PC-3 (cell line): ENCODE measurements at regions not wholly inside any gene's neighbourhood (a gene's known extent, or its start where the extent isn't known, plus 50 kb on each side); places are given as distances from the start of the nearest gene placed in this dataset.

Experiments used
- ATAC-seq: fragments of 200-7000 bp; cut with Tn5 transposase; 2 replicates; pipeline ENCODE4 v1.9.1; 2020; ENCODE audit warnings: mild to moderate bottlenecking, moderate library complexity
- BruUV-seq: library from RNA; stranded (reverse); fragments of 400-500 nt; replicated peaks from 2 replicates; lab custom pipeline; 2021; lab: Mats Ljungman, UMichigan
- CTCF ChIA-PET: fragments of 300-600 bp; sonication (Branson Sonifier 250); formaldehyde crosslinking; loops from one replicate; lab custom pipeline; 2022; ENCODE audit warnings: antibody characterized with exemption; lab: Charles Lee
- POLR2A ChIA-PET: fragments of 300-600 bp; sonication (Branson Sonifier 250); formaldehyde crosslinking; loops from one replicate; lab custom pipeline; 2022; ENCODE audit warnings: antibody characterized with exemption; ENCODE audit not compliant: unreplicated experiment; lab: Charles Lee
- DNase-seq: peaks from one replicate; pipeline ENCODE4 v3.0.0-alpha.2; 2015
- H2AFZ ChIP-seq: fragments of 300-600 bp; sonication (generic); 2 replicates; pipeline ENCODE4 v1.6.0; 2016; ENCODE audit warnings: antibody characterized with exemption, low read length
- H3F3A ChIP-seq: fragments of 300-600 bp; sonication (generic); one replicate; pipeline ENCODE4 v1.6.0; 2017; ENCODE audit warnings: antibody characterized with exemption, low read length, control low read depth, mild to moderate bottlenecking; ENCODE audit not compliant: unreplicated experiment
- H3K27ac ChIP-seq: fragments of 300-600 bp; sonication (generic); 2 replicates; pipeline ENCODE4 v1.5.1; 2016; ENCODE audit warnings: mild to moderate bottlenecking, low read length
- H3K27me3 ChIP-seq: fragments of 300-600 bp; sonication (generic); 2 replicates; pipeline ENCODE4 v1.6.1; 2016; ENCODE audit warnings: low read length, mixed read lengths
- H3K36me3 ChIP-seq: fragments of 300-600 bp; sonication (generic); 2 replicates; pipeline ENCODE4 v1.6.1; 2016; ENCODE audit warnings: low read depth, mixed run types, low read length, mixed read lengths
- H3K4me1 ChIP-seq: fragments of 300-600 bp; sonication (generic); 2 replicates; pipeline ENCODE4 v1.5.1; 2016; ENCODE audit warnings: low read length; ENCODE audit not compliant: insufficient read depth
- H3K4me2 ChIP-seq: fragments of 300-600 bp; sonication (generic); 2 replicates; pipeline ENCODE4 v1.6.0; 2016; ENCODE audit warnings: low read length
- H3K4me3 ChIP-seq: fragments of 300-600 bp; sonication (generic); 2 replicates; pipeline ENCODE4 v1.5.1; 2016; ENCODE audit warnings: mild to moderate bottlenecking, low read length, mixed read lengths
- H3K79me2 ChIP-seq: fragments of 300-600 bp; sonication (generic); 2 replicates; pipeline ENCODE4 v1.6.1; 2017; ENCODE audit warnings: low read length, mixed read lengths
- H3K9ac ChIP-seq: fragments of 300-600 bp; sonication (generic); 2 replicates; pipeline ENCODE4 v1.6.0; 2016; ENCODE audit warnings: mild to moderate bottlenecking, low read length
- H3K9me2 ChIP-seq: fragments of 300-600 bp; sonication (generic); replicated peaks from 2 replicates; pipeline ENCODE4 v1.6.1; 2016; ENCODE audit warnings: mixed run types, low read length, mixed read lengths
- H3K9me3 ChIP-seq: fragments of 300-600 bp; sonication (generic); 2 replicates; pipeline ENCODE4 v1.6.1; 2016; ENCODE audit warnings: low read length, mixed read lengths
- H4K20me1 ChIP-seq: fragments of 300-600 bp; sonication (generic); 2 replicates; pipeline ENCODE4 v1.6.1; 2016; ENCODE audit warnings: low read length, mixed read lengths
- EZH2 ChIP-seq: fragments of 300-600 bp; sonication (generic); IDR thresholded peaks from one replicate; pipeline ENCODE4 v1.6.1; 2017; ENCODE audit warnings: antibody characterized with exemption, mild to moderate bottlenecking, low read length; ENCODE audit not compliant: unreplicated experiment
- EZH2phosphoT487 ChIP-seq: fragments of 300-600 bp; sonication (generic); IDR thresholded peaks from 2 replicates; pipeline ENCODE4 v1.6.1; 2018; ENCODE audit warnings: mild to moderate bottlenecking, antibody characterized with exemption, low read length, borderline replicate concordance
- intact Hi-C: fragments of 100-400 bp; cut with micrococcal nuclease; formaldehyde crosslinking; loops from 2 replicates; pipeline ENCODE4 v1.9.0; 2023
- TF ChIP-seq, protein P1 (sequence below): fragments of 300-600 bp; sonication (generic); conservative IDR thresholded peaks from 2 replicates; pipeline ENCODE4 v1.5.1; 2017; ENCODE audit warnings: antibody characterized with exemption, low read depth, mild to moderate bottlenecking, low read length

- H3K4me3 ChIP-seq: no peak overlapping the region
- intact Hi-C loops: no loop called here
- BruUV-seq: no TSS peak
- no peaks in the 10 kb centered on the region for H3K79me2 ChIP-seq
- H4K20me1 ChIP-seq: no peaks in the 10 kb centered on the region
- H3K27me3 ChIP-seq: no peaks in the 10 kb centered on the region
- H3F3A ChIP-seq: no peaks in the 10 kb centered on the region
- H3K27ac ChIP-seq: no peak overlapping the region
- H3K36me3 ChIP-seq: no peaks in the 10 kb centered on the region
- H3K4me2 ChIP-seq: no peak overlapping the region
- H3K9me3 ChIP-seq: no peaks in the 10 kb centered on the region
- ChIA-PET POLR2A (no interaction called here), CTCF (no interaction called here)
- H3K9me2 ChIP-seq: no peaks in the 10 kb centered on the region
- H2AFZ ChIP-seq: no peak overlapping the region
- H3K9ac ChIP-seq: no peak overlapping the region
- peaks cover 34% of the 10 kb centered on the region for H3K4me1 ChIP-seq
- no peak for DNase-seq
- no peak for ATAC-seq
- no peak for TF ChIP-seq EZH2
- TF ChIP-seq EZH2phosphoT487: no peak
- TF ChIP-seq, protein P1, sequence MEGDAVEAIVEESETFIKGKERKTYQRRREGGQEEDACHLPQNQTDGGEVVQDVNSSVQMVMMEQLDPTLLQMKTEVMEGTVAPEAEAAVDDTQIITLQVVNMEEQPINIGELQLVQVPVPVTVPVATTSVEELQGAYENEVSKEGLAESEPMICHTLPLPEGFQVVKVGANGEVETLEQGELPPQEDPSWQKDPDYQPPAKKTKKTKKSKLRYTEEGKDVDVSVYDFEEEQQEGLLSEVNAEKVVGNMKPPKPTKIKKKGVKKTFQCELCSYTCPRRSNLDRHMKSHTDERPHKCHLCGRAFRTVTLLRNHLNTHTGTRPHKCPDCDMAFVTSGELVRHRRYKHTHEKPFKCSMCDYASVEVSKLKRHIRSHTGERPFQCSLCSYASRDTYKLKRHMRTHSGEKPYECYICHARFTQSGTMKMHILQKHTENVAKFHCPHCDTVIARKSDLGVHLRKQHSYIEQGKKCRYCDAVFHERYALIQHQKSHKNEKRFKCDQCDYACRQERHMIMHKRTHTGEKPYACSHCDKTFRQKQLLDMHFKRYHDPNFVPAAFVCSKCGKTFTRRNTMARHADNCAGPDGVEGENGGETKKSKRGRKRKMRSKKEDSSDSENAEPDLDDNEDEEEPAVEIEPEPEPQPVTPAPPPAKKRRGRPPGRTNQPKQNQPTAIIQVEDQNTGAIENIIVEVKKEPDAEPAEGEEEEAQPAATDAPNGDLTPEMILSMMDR: no peak
These were observed 478.8 kb upstream of the TNC start for GRCh38 chr9:115596746-115597080.

GRCh38 chr9:115597330-115597895 is 479.5 kb upstream of the TNC start:
- H3K4me1 ChIP-seq: peaks cover 27% of the 10 kb centered on the region
- no peaks in the 10 kb centered on the region for H3K79me2 ChIP-seq
- H4K20me1 ChIP-seq: no peaks in the 10 kb centered on the region
- no TSS peak for BruUV-seq
- no peak overlapping the region for H2AFZ ChIP-seq
- no peak overlapping the region for H3K27ac ChIP-seq
- H3K9me3 ChIP-seq: no peaks in the 10 kb centered on the region
- intact Hi-C loops: no loop called here
- no peak overlapping the region for H3K9ac ChIP-seq
- ChIA-PET CTCF (no interaction called here), POLR2A (no interaction called here)
- H3K27me3 ChIP-seq: no peaks in the 10 kb centered on the region
- no peaks in the 10 kb centered on the region for H3K36me3 ChIP-seq
- H3F3A ChIP-seq: no peaks in the 10 kb centered on the region
- H3K4me3 ChIP-seq: no peak overlapping the region
- no peaks in the 10 kb centered on the region for H3K9me2 ChIP-seq
- DNase-seq (no peak), ATAC-seq (no peak)
- H3K4me2 ChIP-seq: no peak overlapping the region
- TF ChIP-seq EZH2: no peak
- no peak for TF ChIP-seq EZH2phosphoT487
- TF ChIP-seq, protein P1: no peak

DNA sequence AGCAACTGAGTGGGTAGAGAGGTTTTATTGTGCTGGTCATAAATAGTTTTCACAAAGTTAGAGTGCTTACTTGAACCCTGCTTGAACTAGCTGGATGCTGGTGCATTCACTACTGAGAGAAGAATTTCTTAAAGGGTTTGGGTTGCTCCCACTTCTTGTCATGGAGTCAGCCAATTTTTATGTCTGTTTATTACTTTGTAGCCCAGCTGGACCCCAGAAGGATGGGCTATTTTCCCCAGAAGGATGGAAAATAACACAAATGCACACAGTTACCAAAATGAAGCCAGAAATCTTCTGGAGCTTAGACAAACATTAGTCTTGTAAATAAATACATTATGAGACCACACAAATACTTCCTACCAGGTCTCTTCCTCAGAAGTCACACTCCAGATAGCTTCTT is 480.8 kb upstream of the TNC start:
- Histone ChIP-seq H2AFZ (no peak overlapping the region), H3K36me3 (no peaks in the 10 kb centered on the region), H3K9ac (no peak overlapping the region), H3K4me1 (peaks cover 23% of the 10 kb centered on the region), H3F3A (no peaks in the 10 kb centered on the region), H3K27ac (no peak overlapping the region), H3K4me2 (no peak overlapping the region), H3K9me3 (no peaks in the 10 kb centered on the region), H4K20me1 (no peaks in the 10 kb centered on the region), H3K9me2 (no peaks in the 10 kb centered on the region), H3K4me3 (no peak overlapping the region), H3K27me3 (no peaks in the 10 kb centered on the region), H3K79me2 (no peaks in the 10 kb centered on the region)
- ATAC-seq (no peak), DNase-seq (no peak)
- CTCF ChIA-PET: interaction anchor here (0.6 kb wide), 1 partner anchor 11 kb away, joined by 3 read pairs; no protein-coding TSS in a partner anchor
- TF ChIP-seq EZH2 (no peak), EZH2phosphoT487 (no peak)
- TF ChIP-seq, protein P1: no peak
- POLR2A ChIA-PET: no interaction called here
- BruUV-seq: no TSS peak
- intact Hi-C loops: no loop called here
